HUES6 (cell line): ENCODE measurements at regions not wholly inside any gene's neighbourhood (a gene's known extent, or its start where the extent isn't known, plus 50 kb on each side); places are given as distances from the start of the nearest gene placed in this dataset.

ENCODE experiments used
- H3K27ac ChIP-seq: 2 replicates; pipeline ENCODE4 v1.7.0; 2013; ENCODE audit warnings: low read depth, mild to moderate bottlenecking, low read length, inconsistent platforms
- H3K27me3 ChIP-seq: 2 replicates; pipeline ENCODE4 v1.6.1; 2013; ENCODE audit warnings: low read length; ENCODE audit not compliant: control insufficient read depth, insufficient read depth
- H3K36me3 ChIP-seq: 2 replicates; pipeline ENCODE4 v1.6.1; 2013; ENCODE audit warnings: low read length; ENCODE audit not compliant: control insufficient read depth, insufficient read depth
- H3K4me1 ChIP-seq: 2 replicates; pipeline ENCODE4 v1.6.1; 2013; ENCODE audit warnings: low read length; ENCODE audit not compliant: control insufficient read depth, insufficient read depth
- H3K4me3 ChIP-seq: 2 replicates; pipeline ENCODE4 v1.5.1; 2013; ENCODE audit warnings: low read depth, low read length
- H3K9ac ChIP-seq: one replicate; pipeline ENCODE4 v1.6.1; 2013; ENCODE audit warnings: mild to moderate bottlenecking, low read length
- H3K9me3 ChIP-seq: 2 replicates; pipeline ENCODE4 v1.6.1; 2013; ENCODE audit warnings: low read depth, low read length; ENCODE audit not compliant: control insufficient read depth, insufficient read depth

GRCh38 chr4:3389233-3390215 is 52.2 kb upstream of the HGFAC start:
- H3K9me3 ChIP-seq, result no peaks in the 10 kb centered on the region
- peaks cover 69% of the 10 kb centered on the region for H3K4me1 ChIP-seq
- H3K4me3 ChIP-seq, result no peak overlapping the region; the same call in 1 of the 2 replicates
- H3K27me3 ChIP-seq, result no peaks in the 10 kb centered on the region
- H3K36me3 ChIP-seq, result no peaks in the 10 kb centered on the region
- no peak overlapping the region for H3K27ac ChIP-seq
- H3K9ac ChIP-seq, result no peak overlapping the region

- Histone ChIP-seq H3K27ac (no peak overlapping the region), H3K4me1 (peaks cover 61% of the 10 kb centered on the region), H3K9ac (no peak overlapping the region), H3K36me3 (no peaks in the 10 kb centered on the region), H3K4me3 (no peak overlapping the region), H3K9me3 (no peaks in the 10 kb centered on the region), H3K27me3 (no peaks in the 10 kb centered on the region)
These were observed 51.4 kb upstream of the HGFAC start for GRCh38 chr4:3390288-3390811.

- Histone ChIP-seq H3K27me3 (no peaks in the 10 kb centered on the region), H3K9ac (no peak overlapping the region), H3K36me3 (no peaks in the 10 kb centered on the region), H3K4me1 (peaks cover 54% of the 10 kb centered on the region), H3K9me3 (0 out of 2 replicates have a peak, but pooled peaks cover 4% of the 10 kb centered on the region), H3K27ac (no peak overlapping the region), H3K4me3 (no peak overlapping the region)
These were observed 50.3 kb upstream of the HGFAC start for GRCh38 chr4:3391422-3391821.
